H9 (cell line): ENCODE measurements at regions not wholly inside any gene's neighbourhood (a gene's known extent, or its start where the extent isn't known, plus 50 kb on each side); places are given as distances from the start of the nearest gene placed in this dataset.

ENCODE experiments used
- DNase-seq: peaks from one replicate; pipeline ENCODE4 v3.0.0-alpha.2; 2017
- H2AFZ ChIP-seq: one replicate; pipeline ENCODE4 v1.6.1; 2013; ENCODE audit warnings: mild to moderate bottlenecking, low read length, control low read depth, moderate library complexity
- H2AK5ac ChIP-seq: 2 replicates; pipeline ENCODE4 v1.6.1; 2013; ENCODE audit warnings: low read length, control low read depth, mixed read lengths; ENCODE audit not compliant: insufficient read length
- H2BK120ac ChIP-seq: one replicate; pipeline ENCODE4 v1.6.1; 2013; ENCODE audit warnings: low read depth, mild to moderate bottlenecking, low read length, control low read depth, inconsistent platforms; ENCODE audit not compliant: poor library complexity, severe bottlenecking
- H2BK12ac ChIP-seq: 2 replicates; pipeline ENCODE4 v1.6.1; 2013; ENCODE audit warnings: low read length, control low read depth, mixed read lengths, low read depth; ENCODE audit not compliant: insufficient read length
- H2BK15ac ChIP-seq: 2 replicates; pipeline ENCODE4 v1.6.1; 2013; ENCODE audit warnings: low read depth, low read length, control low read depth
- H2BK20ac ChIP-seq: one replicate; pipeline ENCODE4 v1.6.1; 2013; ENCODE audit warnings: low read depth, mild to moderate bottlenecking, low read length, control low read depth, inconsistent platforms; ENCODE audit not compliant: poor library complexity, severe bottlenecking
- H2BK5ac ChIP-seq: 2 replicates; pipeline ENCODE4 v1.6.1; 2013; ENCODE audit warnings: low read length, control low read depth, mixed read lengths; ENCODE audit not compliant: insufficient read length
- H3K14ac ChIP-seq: 2 replicates; pipeline ENCODE4 v1.6.1; 2013; ENCODE audit warnings: low read length, control low read depth; ENCODE audit not compliant: insufficient read depth
- H3K18ac ChIP-seq: 2 replicates; pipeline ENCODE4 v1.6.1; 2013; ENCODE audit warnings: low read depth, mild to moderate bottlenecking, mixed read lengths, low read length, control low read depth; ENCODE audit not compliant: insufficient read length
- H3K23ac ChIP-seq: 2 replicates; pipeline ENCODE4 v1.6.1; 2013; ENCODE audit warnings: low read length, control low read depth, mixed read lengths, low read depth; ENCODE audit not compliant: insufficient read length
- H3K23me2 ChIP-seq: 2 replicates; pipeline ENCODE4 v1.6.1; 2013; ENCODE audit warnings: low read depth, mild to moderate bottlenecking, mixed read lengths, low read length, control low read depth; ENCODE audit not compliant: insufficient read length, poor library complexity, severe bottlenecking
- H3K27ac ChIP-seq: 2 replicates; pipeline ENCODE4 v1.5.1; 2013; ENCODE audit warnings: low read length, control low read depth, mixed read lengths, low read depth; ENCODE audit not compliant: insufficient read length
- H3K27me3 ChIP-seq: 2 replicates; pipeline ENCODE4 v1.6.1; 2013; ENCODE audit warnings: low read length, control low read depth, inconsistent platforms; ENCODE audit not compliant: insufficient read depth
- H3K4ac ChIP-seq: 2 replicates; pipeline ENCODE4 v1.6.1; 2013; ENCODE audit warnings: low read depth, mild to moderate bottlenecking, control low read depth, inconsistent platforms, low read length, moderate library complexity
- H3K4me1 ChIP-seq: 2 replicates; pipeline ENCODE4 v1.6.1; 2013; ENCODE audit warnings: low read length, control low read depth, inconsistent platforms; ENCODE audit not compliant: insufficient read depth
- H3K4me2 ChIP-seq: 2 replicates; pipeline ENCODE4 v1.6.1; 2013; ENCODE audit warnings: low read length, control low read depth, mixed read lengths; ENCODE audit not compliant: insufficient read length, insufficient read depth
- H3K56ac ChIP-seq: 2 replicates; pipeline ENCODE4 v1.6.1; 2013; ENCODE audit warnings: low read depth, mild to moderate bottlenecking, mixed read lengths, low read length, control low read depth; ENCODE audit not compliant: insufficient read length
- H3K79me1 ChIP-seq: 2 replicates; pipeline ENCODE4 v1.6.1; 2013; ENCODE audit warnings: low read depth, mild to moderate bottlenecking, moderate library complexity, low read length, control low read depth, inconsistent platforms; ENCODE audit not compliant: insufficient read depth, poor library complexity, severe bottlenecking
- H3K79me2 ChIP-seq: 2 replicates; pipeline ENCODE4 v1.6.1; 2013; ENCODE audit warnings: low read length, control low read depth, inconsistent platforms; ENCODE audit not compliant: insufficient read depth
- H3K9ac ChIP-seq: 2 replicates; pipeline ENCODE4 v1.6.1; 2013; ENCODE audit warnings: low read length, control low read depth, mixed read lengths; ENCODE audit not compliant: insufficient read length; ENCODE audit errors: extremely low read depth
- H3K9me3 ChIP-seq: one replicate; pipeline ENCODE4 v1.6.1; 2013; ENCODE audit warnings: low read depth, low read length, inconsistent platforms; ENCODE audit not compliant: control insufficient read depth
- H3T11ph ChIP-seq: one replicate; pipeline ENCODE4 v1.6.1; 2013; ENCODE audit warnings: mild to moderate bottlenecking, low read length, control low read depth, inconsistent platforms
- H4K20me1 ChIP-seq: one replicate; pipeline ENCODE4 v1.6.1; 2013; ENCODE audit not compliant: control insufficient read depth, insufficient read length, insufficient read depth
- H4K5ac ChIP-seq: 2 replicates; pipeline ENCODE4 v1.6.1; 2013; ENCODE audit warnings: low read depth, mild to moderate bottlenecking, mixed read lengths, low read length, control low read depth; ENCODE audit not compliant: insufficient read length
- H4K8ac ChIP-seq: replicated peaks from 2 replicates; pipeline ENCODE4 v1.6.1; 2013; ENCODE audit warnings: low read length, control low read depth, mixed read lengths, low read depth; ENCODE audit not compliant: insufficient read length
- H4K91ac ChIP-seq: 2 replicates; pipeline ENCODE4 v1.6.1; 2013; ENCODE audit warnings: low read depth, mild to moderate bottlenecking, moderate library complexity, mixed read lengths, low read length, control low read depth; ENCODE audit not compliant: insufficient read length
- H3K27ac Mint-ChIP-seq, 3 experiments: 2 replicates in 2 of 3; 3 replicates in 1 of 3; pipeline ENCODE4 v1.8.0; 2020 to 2021; ENCODE audit warnings: mixed read lengths in 3 of 3, mild to moderate bottlenecking in 1 of 3, moderate library complexity in 1 of 3
- H3K27me3 Mint-ChIP-seq: 2 replicates; pipeline ENCODE4 v1.8.0; 2021; ENCODE audit warnings: low read depth, mild to moderate bottlenecking, moderate library complexity, mixed read lengths
- H3K36me3 Mint-ChIP-seq, 3 experiments: 2 replicates in 2 of 3; 3 replicates in 1 of 3; pipeline ENCODE4 v1.8.0; 2020 to 2021; ENCODE audit warnings: low read depth in 3 of 3, mixed read lengths in 3 of 3; ENCODE audit not compliant: insufficient read depth in 1 of 3
- H3K4me1 Mint-ChIP-seq, 2 experiments: 2 replicates each; pipeline ENCODE4 v1.8.0; 2020; ENCODE audit warnings: mixed read lengths in 2 of 2
- H3K4me3 Mint-ChIP-seq, 2 experiments: 2 replicates in 1 of 2; 3 replicates in 1 of 2; pipeline ENCODE4 v1.8.0; 2020 to 2021; ENCODE audit warnings: mild to moderate bottlenecking in 2 of 2, mixed read lengths in 2 of 2, moderate library complexity in 1 of 2
- H3K9me3 Mint-ChIP-seq, 2 experiments: 2 replicates in 1 of 2; 3 replicates in 1 of 2; pipeline ENCODE4 v1.8.0; 2020; ENCODE audit warnings: mild to moderate bottlenecking in 2 of 2, mixed read lengths in 2 of 2, moderate library complexity in 1 of 2
- CTCF ChIP-seq: fragments of 200-600 bp; sonication (generic); conservative IDR thresholded peaks from 3 replicates; pipeline ENCODE4 v1.8.0; 2021; ENCODE audit warnings: antibody characterized with exemption, mild to moderate bottlenecking
- WGBS: extraction: QIAGEN DNeasy Blood & Tissue Kit; methylation state at CpG from one replicate; pipeline ENCODE4 v1.1.7; 2013; ENCODE audit warnings: missing lambda C conversion rate, low lambda C conversion rate, mixed read lengths; ENCODE audit not compliant: insufficient read length; ENCODE audit errors: extremely low coverage; 5-methylcytosine and 5-hydroxymethylcytosine counted together

- Histone ChIP-seq H2BK5ac (no peak overlapping the region), H3K4me1 (no peaks in the 10 kb centered on the region), H4K8ac (no peak overlapping the region), H3K27ac (no peak overlapping the region), H3K23ac (no peak overlapping the region), H2AK5ac (no peak overlapping the region), H3K4me2 (no peak overlapping the region), H3K56ac (no peak overlapping the region), H3K9ac (no peak overlapping the region), H2BK12ac (no peak overlapping the region), H2AFZ (no peak overlapping the region), H3K23me2 (no peaks in the 10 kb centered on the region), H4K20me1 (no peaks in the 10 kb centered on the region), H3T11ph (no peak overlapping the region), H2BK120ac (no peak overlapping the region), H3K27me3 (no peaks in the 10 kb centered on the region), H2BK20ac (no peak overlapping the region), H4K91ac (no peak overlapping the region), H3K18ac (no peak overlapping the region), H4K5ac (no peak overlapping the region), H3K9me3 (no peaks in the 10 kb centered on the region), H2BK15ac (no peak overlapping the region), H3K79me1 (no peaks in the 10 kb centered on the region), H3K79me2 (no peaks in the 10 kb centered on the region), H3K14ac (no peak overlapping the region), H3K4ac (no peak overlapping the region)
- Mint-ChIP-seq H3K27me3 (no peaks in the 10 kb centered on the region), H3K27ac (no peak overlapping the region; a peak in 1 of 7 replicates), H3K4me3 (no peak overlapping the region), H3K36me3 (no peaks in the 10 kb centered on the region), H3K9me3 (no peaks in the 10 kb centered on the region; a peak in 1 of 5 replicates), H3K4me1 (peaks cover 3% of the 10 kb centered on the region in 2 experiments; a peak in 1 of 4 replicates)
- TF ChIP-seq CTCF = no peak
- no peak for DNase-seq
- no CpG with 5 or more reads among the region's 1 CpG for WGBS
Measured at GRCh38 chr11:105447936-105448702, 161.8 kb upstream of the GRIA4 start.
